Astrocyte (in vitro differentiated cells and primary cell): ENCODE measurements at regions not wholly inside any gene's neighbourhood (a gene's known extent, or its start where the extent isn't known, plus 50 kb on each side); places are given as distances from the start of the nearest gene placed in this dataset.

Experiments
- DNase-seq: peaks from one replicate; pipeline ENCODE4 v3.0.0-alpha.2; 2010; ENCODE audit warnings: low read depth
- FAIRE-seq: peaks from 2 replicates; lab custom pipeline; 2011; peaks lifted over from hg19 to GRCh38; lab: Jason Lieb, UNC
- H2AFZ ChIP-seq: 2 replicates; pipeline ENCODE4 v1.6.0; 2012; ENCODE audit warnings: low read depth, low read length, inconsistent platforms
- H3K27ac ChIP-seq: 2 replicates; pipeline ENCODE4 v1.5.1; 2011; ENCODE audit warnings: low read depth, low read length, inconsistent platforms
- H3K27me3 ChIP-seq: 2 replicates; pipeline ENCODE4 v1.6.0; 2011; ENCODE audit warnings: low read length, inconsistent platforms; ENCODE audit not compliant: insufficient read depth
- H3K36me3 ChIP-seq: 2 replicates; pipeline ENCODE4 v1.5.1; 2011; ENCODE audit warnings: low read length, inconsistent platforms; ENCODE audit not compliant: insufficient read depth
- H3K4me1 ChIP-seq: 2 replicates; pipeline ENCODE4 v1.5.1; 2011; ENCODE audit warnings: low read length, inconsistent platforms; ENCODE audit not compliant: insufficient read depth
- H3K4me2 ChIP-seq: 2 replicates; pipeline ENCODE4 v1.6.0; 2012; ENCODE audit warnings: low read length, inconsistent platforms
- H3K4me3 ChIP-seq: 2 replicates; pipeline ENCODE4 v1.5.1; 2011; ENCODE audit warnings: low read depth, mild to moderate bottlenecking, low read length, inconsistent platforms; ENCODE audit not compliant: insufficient read depth
- H3K79me2 ChIP-seq: 2 replicates; pipeline ENCODE4 v1.6.0; 2012; ENCODE audit warnings: mild to moderate bottlenecking, low read length, inconsistent platforms; ENCODE audit not compliant: insufficient read depth
- H3K9ac ChIP-seq: 2 replicates; pipeline ENCODE4 v1.6.0; 2012; ENCODE audit warnings: mild to moderate bottlenecking, low read length, inconsistent platforms
- H3K9me3 ChIP-seq: 2 replicates; pipeline ENCODE4 v1.5.1; 2012; ENCODE audit warnings: low read depth, mild to moderate bottlenecking, low read length, inconsistent platforms; ENCODE audit not compliant: insufficient read depth
- H4K20me1 ChIP-seq: 2 replicates; pipeline ENCODE4 v1.6.0; 2012; ENCODE audit warnings: low read length, inconsistent platforms; ENCODE audit not compliant: insufficient read depth
- H3K27ac Mint-ChIP-seq: one replicate; pipeline ENCODE4 v1.8.0; 2021; ENCODE audit warnings: mild to moderate bottlenecking, mixed read lengths; ENCODE audit not compliant: unreplicated experiment
- H3K27me3 Mint-ChIP-seq: one replicate; pipeline ENCODE4 v1.8.0; 2021; ENCODE audit warnings: low read depth, mixed read lengths; ENCODE audit not compliant: unreplicated experiment
- H3K36me3 Mint-ChIP-seq: one replicate; pipeline ENCODE4 v1.8.0; 2021; ENCODE audit warnings: low read depth, mixed read lengths; ENCODE audit not compliant: unreplicated experiment
- H3K4me1 Mint-ChIP-seq: one replicate; pipeline ENCODE4 v1.8.0; 2021; ENCODE audit warnings: low read depth, mixed read lengths; ENCODE audit not compliant: unreplicated experiment
- H3K4me3 Mint-ChIP-seq: one replicate; pipeline ENCODE4 v1.8.0; 2021; ENCODE audit warnings: mild to moderate bottlenecking, moderate library complexity, mixed read lengths; ENCODE audit not compliant: unreplicated experiment
- H3K9me3 Mint-ChIP-seq: one replicate; pipeline ENCODE4 v1.8.0; 2021; ENCODE audit warnings: mild to moderate bottlenecking, mixed read lengths; ENCODE audit not compliant: unreplicated experiment
- CTCF ChIP-seq: IDR thresholded peaks from 2 replicates; pipeline ENCODE4 v1.5.1; 2011; ENCODE audit warnings: low read depth, mild to moderate bottlenecking, inconsistent platforms, low read length, moderate library complexity; ENCODE audit not compliant: insufficient read depth
- EZH2 ChIP-seq: IDR thresholded peaks from 2 replicates; pipeline ENCODE4 v1.6.1; 2012; ENCODE audit warnings: mild to moderate bottlenecking, low read length, inconsistent platforms; ENCODE audit not compliant: insufficient read depth

- no peak overlapping the region for H3K4me3 ChIP-seq
- H3K79me2 ChIP-seq, result no peaks in the 10 kb centered on the region
- H3K36me3 ChIP-seq, result no peaks in the 10 kb centered on the region
- H3K4me2 ChIP-seq, result no peak overlapping the region
- no peak overlapping the region for H3K27ac ChIP-seq
- H3K4me1 ChIP-seq, result no peaks in the 10 kb centered on the region
- H3K27me3 Mint-ChIP-seq, result peaks cover 2% of the 10 kb centered on the region
- H3K9ac ChIP-seq, result no peak overlapping the region
- no peak overlapping the region for H3K27ac Mint-ChIP-seq
- H3K9me3 Mint-ChIP-seq, result peaks cover 16% of the 10 kb centered on the region
- peaks cover 16% of the 10 kb centered on the region for H3K9me3 ChIP-seq
- TF ChIP-seq EZH2, result no peak
- TF ChIP-seq CTCF, result no peak
- H3K4me1 Mint-ChIP-seq, result no peaks in the 10 kb centered on the region
- H3K27me3 ChIP-seq, result no peaks in the 10 kb centered on the region
- H3K4me3 Mint-ChIP-seq, result no peak overlapping the region
- no peaks in the 10 kb centered on the region for H3K36me3 Mint-ChIP-seq
- no peak overlapping the region for H2AFZ ChIP-seq
- DNase-seq (no peak), FAIRE-seq (no peak)
- H4K20me1 ChIP-seq, result no peaks in the 10 kb centered on the region
These were observed 185.6 kb upstream of the SALL3 start for GRCh38 chr18:78794071-78794430.

- DNase-seq (no peak), FAIRE-seq (no peak)
- Histone ChIP-seq H4K20me1 (no peaks in the 10 kb centered on the region), H3K27me3 (no peaks in the 10 kb centered on the region), H3K36me3 (no peaks in the 10 kb centered on the region), H3K4me1 (no peaks in the 10 kb centered on the region), H3K4me2 (no peak overlapping the region), H3K79me2 (no peaks in the 10 kb centered on the region), H3K4me3 (no peak overlapping the region), H3K9ac (no peak overlapping the region), H3K27ac (no peak overlapping the region), H3K9me3 (peaks cover 18% of the 10 kb centered on the region), H2AFZ (no peak overlapping the region)
- Mint-ChIP-seq H3K36me3 (no peaks in the 10 kb centered on the region), H3K27me3 (no peaks in the 10 kb centered on the region), H3K4me3 (no peak overlapping the region), H3K27ac (no peak overlapping the region), H3K4me1 (no peaks in the 10 kb centered on the region), H3K9me3 (peaks cover 17% of the 10 kb centered on the region)
- TF ChIP-seq EZH2 (no peak), CTCF (no peak)
These were observed 182.7 kb upstream of the SALL3 start for GRCh38 chr18:78796693-78797455.

DNA sequence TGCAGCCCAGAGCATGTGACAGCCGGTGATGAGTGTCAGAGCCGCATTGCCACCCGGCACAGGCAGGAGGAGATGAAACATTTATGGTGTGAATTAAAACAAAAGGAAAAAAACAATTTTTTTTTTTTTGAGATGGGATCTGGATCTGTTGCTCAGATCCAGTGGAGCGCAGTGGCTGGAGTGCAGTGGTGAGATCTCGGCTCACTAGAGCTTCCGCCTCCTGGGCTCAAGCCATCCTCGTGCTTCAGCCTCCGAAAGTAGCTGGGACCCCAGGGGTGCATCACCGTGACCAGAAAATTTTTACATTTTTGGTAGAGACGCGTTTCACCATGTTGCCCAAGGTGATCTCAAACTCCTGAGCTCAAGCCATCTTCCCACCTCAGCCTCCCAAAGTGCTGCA, 182.1 kb upstream of the SALL3 start:
- H3K9me3 Mint-ChIP-seq, result peaks cover 15% of the 10 kb centered on the region

More for the DNA sequence above, 182.1 kb upstream of the SALL3 start:
- H3K27me3 ChIP-seq, result no peaks in the 10 kb centered on the region
- no peak overlapping the region for H3K4me2 ChIP-seq
- H3K4me1 Mint-ChIP-seq, result no peaks in the 10 kb centered on the region
- no peak overlapping the region for H3K9ac ChIP-seq
- H2AFZ ChIP-seq, result no peak overlapping the region
- no peaks in the 10 kb centered on the region for H3K79me2 ChIP-seq
- DNase-seq, result no peak
- no peak overlapping the region for H3K27ac Mint-ChIP-seq
- no peaks in the 10 kb centered on the region for H4K20me1 ChIP-seq
- no peak overlapping the region for H3K4me3 Mint-ChIP-seq
- H3K9me3 ChIP-seq, result peaks cover 18% of the 10 kb centered on the region
- no peaks in the 10 kb centered on the region for H3K27me3 Mint-ChIP-seq
- H3K36me3 ChIP-seq, result no peaks in the 10 kb centered on the region
- no peak for FAIRE-seq
- TF ChIP-seq EZH2, result no peak
- TF ChIP-seq CTCF, result no peak
- H3K36me3 Mint-ChIP-seq, result no peaks in the 10 kb centered on the region
- no peak overlapping the region for H3K4me3 ChIP-seq
- H3K4me1 ChIP-seq, result no peaks in the 10 kb centered on the region
- no peak overlapping the region for H3K27ac ChIP-seq
